H7 (cell line): ENCODE measurements at regions not wholly inside any gene's neighbourhood (a gene's known extent, or its start where the extent isn't known, plus 50 kb on each side); places are given as distances from the start of the nearest gene placed in this dataset.
A peak's percentile ranks its signal among the peaks of the same experiment; 100 is the strongest.

ENCODE experiments used
- DNase-seq: peaks from one replicate; pipeline ENCODE4 v3.0.0; 2012
- H3K27me3 ChIP-seq: 2 replicates; pipeline ENCODE4 v1.6.0; 2011; ENCODE audit warnings: mild to moderate bottlenecking, low read length; ENCODE audit not compliant: control insufficient read depth, insufficient read depth
- H3K36me3 ChIP-seq: replicated peaks from 2 replicates; pipeline ENCODE4 v1.5.1; 2011; ENCODE audit warnings: low read length; ENCODE audit not compliant: control insufficient read depth, insufficient read depth
- H3K4me3 ChIP-seq: 2 replicates; pipeline ENCODE4 v1.5.1; 2011; ENCODE audit warnings: low read depth, mild to moderate bottlenecking, control low read depth, low read length, moderate library complexity; ENCODE audit not compliant: insufficient read depth

GRCh38 chr3:137926991-137927390 lies 83.0 kb upstream of the CLDN18 start:
- no peaks in the 10 kb centered on the region for H3K27me3 ChIP-seq
- no peak for DNase-seq
- no peaks in the 10 kb centered on the region for H3K36me3 ChIP-seq
- no peak overlapping the region for H3K4me3 ChIP-seq

GRCh38 chr3:137930976-137931375 lies 79.0 kb upstream of the CLDN18 start:
- Histone ChIP-seq H3K4me3 (no peak overlapping the region), H3K27me3 (no peaks in the 10 kb centered on the region), H3K36me3 (no peaks in the 10 kb centered on the region)
- DNase-seq = no peak

- Histone ChIP-seq H3K27me3 (no peaks in the 10 kb centered on the region), H3K36me3 (no peaks in the 10 kb centered on the region), H3K4me3 (no peak overlapping the region)
- no peak for DNase-seq
These were observed 71.1 kb upstream of the CLDN18 start for GRCh38 chr3:137938876-137939275.

GRCh38 chr3:137944593-137944992 lies 65.4 kb upstream of the CLDN18 start:
- Histone ChIP-seq H3K27me3 (no peaks in the 10 kb centered on the region; the same call in 1 of the 2 replicates), H3K36me3 (no peaks in the 10 kb centered on the region), H3K4me3 (no peak overlapping the region)
- DNase-seq = no peak

- DNase-seq = peak; percentile 33
- Histone ChIP-seq H3K36me3 (no peaks in the 10 kb centered on the region), H3K4me3 (no peak overlapping the region), H3K27me3 (no peaks in the 10 kb centered on the region; the same call in 1 of the 2 replicates)
These were observed 63.5 kb upstream of the CLDN18 start for GRCh38 chr3:137946356-137946973.

GRCh38 chr3:137947117-137947516 lies 62.8 kb upstream of the CLDN18 start:
- Histone ChIP-seq H3K27me3 (no peaks in the 10 kb centered on the region; the same call in 1 of the 2 replicates), H3K36me3 (no peaks in the 10 kb centered on the region), H3K4me3 (no peak overlapping the region)
- no peak for DNase-seq

GRCh38 chr3:137948400-137949072 lies 61.4 kb upstream of the CLDN18 start:
- no peaks in the 10 kb centered on the region; the same call in 1 of the 2 replicates for H3K27me3 ChIP-seq
- H3K4me3 ChIP-seq = no peak overlapping the region
- no peaks in the 10 kb centered on the region for H3K36me3 ChIP-seq
- DNase-seq = no peak

- Histone ChIP-seq H3K27me3 (no peaks in the 10 kb centered on the region), H3K4me3 (no peak overlapping the region), H3K36me3 (no peaks in the 10 kb centered on the region)
- DNase-seq = no peak
These were observed 51.3 kb upstream of the CLDN18 start for GRCh38 chr3:137958636-137959035.
